ENCODE measurements at regions not wholly inside any gene's neighbourhood (a gene's known extent, or its start where the extent isn't known, plus 50 kb on each side); places are given as distances from the start of the nearest gene placed in this dataset.

GRCh38 chr14:97900196-97900854 lies 1103.1 kb downstream of the VRK1 start:
- TF ChIP-seq TCF12 (IDR thresholded peaks at IDR 0.05; ENCODE audit: low read depth): no peak
- no peak for TF ChIP-seq ZBTB7A (IDR thresholded peaks at IDR 0.05; ENCODE audit: low read depth)
- TF ChIP-seq TEAD4 (IDR thresholded peaks at IDR 0.05): no peak
- no peak for TF ChIP-seq NFIC (IDR thresholded peaks at IDR 0.05)
- no peak for TF ChIP-seq YY1 (IDR thresholded peaks at IDR 0.05; ENCODE audit: low read depth)
- no peak for TF ChIP-seq FOXM1 (IDR thresholded peaks at IDR 0.05; ENCODE audit: borderline replicate concordance, low read depth)
- TF ChIP-seq CREB1 (IDR thresholded peaks at IDR 0.05; ENCODE audit: low read depth): no peak
- no peak for TF ChIP-seq EGR1 (IDR thresholded peaks at IDR 0.05)
- TF ChIP-seq EP300 (IDR thresholded peaks at IDR 0.05; ENCODE audit: borderline replicate concordance): no peak
- no peak for TF ChIP-seq USF1 (IDR thresholded peaks at IDR 0.05)
- TF ChIP-seq CEBPB (IDR thresholded peaks at IDR 0.05): no peak
- TF ChIP-seq, protein P1, sequence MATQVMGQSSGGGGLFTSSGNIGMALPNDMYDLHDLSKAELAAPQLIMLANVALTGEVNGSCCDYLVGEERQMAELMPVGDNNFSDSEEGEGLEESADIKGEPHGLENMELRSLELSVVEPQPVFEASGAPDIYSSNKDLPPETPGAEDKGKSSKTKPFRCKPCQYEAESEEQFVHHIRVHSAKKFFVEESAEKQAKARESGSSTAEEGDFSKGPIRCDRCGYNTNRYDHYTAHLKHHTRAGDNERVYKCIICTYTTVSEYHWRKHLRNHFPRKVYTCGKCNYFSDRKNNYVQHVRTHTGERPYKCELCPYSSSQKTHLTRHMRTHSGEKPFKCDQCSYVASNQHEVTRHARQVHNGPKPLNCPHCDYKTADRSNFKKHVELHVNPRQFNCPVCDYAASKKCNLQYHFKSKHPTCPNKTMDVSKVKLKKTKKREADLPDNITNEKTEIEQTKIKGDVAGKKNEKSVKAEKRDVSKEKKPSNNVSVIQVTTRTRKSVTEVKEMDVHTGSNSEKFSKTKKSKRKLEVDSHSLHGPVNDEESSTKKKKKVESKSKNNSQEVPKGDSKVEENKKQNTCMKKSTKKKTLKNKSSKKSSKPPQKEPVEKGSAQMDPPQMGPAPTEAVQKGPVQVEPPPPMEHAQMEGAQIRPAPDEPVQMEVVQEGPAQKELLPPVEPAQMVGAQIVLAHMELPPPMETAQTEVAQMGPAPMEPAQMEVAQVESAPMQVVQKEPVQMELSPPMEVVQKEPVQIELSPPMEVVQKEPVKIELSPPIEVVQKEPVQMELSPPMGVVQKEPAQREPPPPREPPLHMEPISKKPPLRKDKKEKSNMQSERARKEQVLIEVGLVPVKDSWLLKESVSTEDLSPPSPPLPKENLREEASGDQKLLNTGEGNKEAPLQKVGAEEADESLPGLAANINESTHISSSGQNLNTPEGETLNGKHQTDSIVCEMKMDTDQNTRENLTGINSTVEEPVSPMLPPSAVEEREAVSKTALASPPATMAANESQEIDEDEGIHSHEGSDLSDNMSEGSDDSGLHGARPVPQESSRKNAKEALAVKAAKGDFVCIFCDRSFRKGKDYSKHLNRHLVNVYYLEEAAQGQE (IDR thresholded peaks at IDR 0.05; ENCODE audit: low read depth): no peak
- no peak for TF ChIP-seq RAD21 (IDR thresholded peaks at IDR 0.05; ENCODE audit: low read depth)
- TF ChIP-seq TAF1 (IDR thresholded peaks at IDR 0.05; ENCODE audit: low read depth): no peak

- TF ChIP-seq, protein P2, sequence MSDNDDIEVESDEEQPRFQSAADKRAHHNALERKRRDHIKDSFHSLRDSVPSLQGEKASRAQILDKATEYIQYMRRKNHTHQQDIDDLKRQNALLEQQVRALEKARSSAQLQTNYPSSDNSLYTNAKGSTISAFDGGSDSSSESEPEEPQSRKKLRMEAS (IDR thresholded peaks at IDR 0.05): no peak
- TF ChIP-seq RAD21 (IDR thresholded peaks at IDR 0.05; ENCODE audit: low read depth) (no peak), CREB1 (IDR thresholded peaks at IDR 0.05; ENCODE audit: low read depth) (no peak), CEBPB (IDR thresholded peaks at IDR 0.05) (no peak), TAF1 (IDR thresholded peaks at IDR 0.05; ENCODE audit: low read depth) (no peak), TCF12 (IDR thresholded peaks at IDR 0.05; ENCODE audit: low read depth) (no peak), EP300 (IDR thresholded peaks at IDR 0.05; ENCODE audit: borderline replicate concordance) (no peak), NFIC (IDR thresholded peaks at IDR 0.05) (no peak), USF1 (IDR thresholded peaks at IDR 0.05) (no peak)
Measured at GRCh38 chr14:97902630-97903029, 1105.4 kb downstream of the VRK1 start.

GRCh38 chr14:97903821-97904220 lies 1106.6 kb downstream of the VRK1 start:
- TF ChIP-seq, protein P2 (IDR thresholded peaks at IDR 0.05): no peak
- TF ChIP-seq, protein P1 (IDR thresholded peaks at IDR 0.05; ENCODE audit: low read depth): no peak
- TF ChIP-seq TEAD4 (IDR thresholded peaks at IDR 0.05) (no peak), RAD21 (IDR thresholded peaks at IDR 0.05; ENCODE audit: low read depth) (no peak), CEBPB (IDR thresholded peaks at IDR 0.05) (no peak), EP300 (IDR thresholded peaks at IDR 0.05; ENCODE audit: borderline replicate concordance) (no peak), FOXM1 (IDR thresholded peaks at IDR 0.05; ENCODE audit: borderline replicate concordance, low read depth) (no peak), TCF12 (IDR thresholded peaks at IDR 0.05; ENCODE audit: low read depth) (no peak), TAF1 (IDR thresholded peaks at IDR 0.05; ENCODE audit: low read depth) (no peak), CREB1 (IDR thresholded peaks at IDR 0.05; ENCODE audit: low read depth) (no peak)

DNA sequence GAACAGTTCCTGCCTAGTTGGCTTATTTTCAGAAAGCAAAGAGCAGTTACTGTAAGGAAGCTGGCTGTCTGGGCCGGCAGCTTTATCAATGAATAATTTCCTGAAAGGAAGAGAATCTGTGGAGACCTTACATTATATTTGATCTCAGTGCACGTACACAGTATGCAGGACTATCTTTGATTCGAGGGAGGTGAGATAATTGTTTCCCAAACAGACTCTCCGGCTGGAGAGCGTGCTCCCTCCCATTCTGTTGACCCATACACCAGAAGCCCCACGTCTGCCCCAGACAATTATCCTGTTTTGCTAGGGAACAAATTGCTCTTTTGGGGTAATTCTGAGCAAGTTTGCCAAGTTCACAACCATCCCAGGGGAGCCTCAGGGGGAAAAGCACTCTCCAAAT lies 1115.0 kb downstream of the VRK1 start:
- TF ChIP-seq, protein P2 (IDR thresholded peaks at IDR 0.05): no peak
- TF ChIP-seq EGR1 (IDR thresholded peaks at IDR 0.05): no peak
- no peak for TF ChIP-seq RAD21 (IDR thresholded peaks at IDR 0.05; ENCODE audit: low read depth)
- no peak for TF ChIP-seq EP300 (IDR thresholded peaks at IDR 0.05; ENCODE audit: borderline replicate concordance)
- no peak for TF ChIP-seq TCF12 (IDR thresholded peaks at IDR 0.05; ENCODE audit: low read depth)
- TF ChIP-seq, protein P1 (IDR thresholded peaks at IDR 0.05; ENCODE audit: low read depth): no peak
- no peak for TF ChIP-seq FOXM1 (IDR thresholded peaks at IDR 0.05; ENCODE audit: borderline replicate concordance, low read depth)
- TF ChIP-seq TEAD4 (IDR thresholded peaks at IDR 0.05): no peak
